ENCODE measurements at regions not wholly inside any gene's neighbourhood (a gene's known extent, or its start where the extent isn't known, plus 50 kb on each side); places are given as distances from the start of the nearest gene placed in this dataset.
"Not testable (repeated sequence)": the region's sequence is repeated elsewhere in the genome, so short reads cannot be mapped to it uniquely, and the experiment has no call there.

GRCh38 chr5:155786108-155786507 lies 540.9 kb upstream of the SGCD start:
- DNase-seq, result no peak

DNA sequence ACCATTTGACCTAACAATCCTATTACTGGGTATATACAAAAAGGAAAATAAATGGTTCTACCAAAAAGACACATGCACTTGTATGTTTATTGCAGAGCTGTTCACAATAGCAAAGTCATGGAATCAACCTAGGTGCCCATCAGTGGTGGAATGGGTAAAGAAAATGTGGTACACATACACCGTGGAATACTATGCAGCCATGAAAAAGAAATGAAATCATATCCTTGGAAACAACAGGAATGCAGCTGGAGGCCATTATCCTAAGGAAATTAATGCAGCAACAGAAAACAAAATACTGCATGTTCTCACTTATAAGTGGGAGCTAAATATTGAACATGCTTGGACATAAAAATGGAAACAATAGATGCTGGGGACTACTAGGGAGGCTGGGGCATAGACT lies 534.1 kb upstream of the SGCD start:
- no peak for DNase-seq

GRCh38 chr5:155794795-155795194 lies 532.2 kb upstream of the SGCD start:
- no peak for DNase-seq

DNA sequence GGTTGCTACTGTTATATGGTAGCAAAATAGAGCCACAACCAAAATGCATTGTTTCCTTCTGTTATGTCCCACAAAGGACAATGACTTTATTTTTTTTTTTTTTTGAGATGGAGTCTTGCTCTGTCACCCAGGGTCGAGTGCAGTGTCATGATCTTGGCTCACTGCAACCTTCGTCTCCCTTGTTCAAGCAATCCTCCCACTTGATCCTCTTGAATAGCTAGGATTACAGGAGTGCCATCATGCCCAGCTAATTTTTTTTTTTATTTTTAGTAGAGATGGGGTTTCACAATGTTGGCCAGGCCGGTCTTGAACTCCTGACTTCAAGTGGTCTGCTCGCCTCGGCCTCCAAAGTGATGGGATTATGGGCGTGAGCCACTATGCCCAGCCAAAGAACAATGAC lies 527.7 kb upstream of the SGCD start:
- no peak for DNase-seq

- DNase-seq, result no peak
Measured at GRCh38 chr5:155807884-155808576, 518.9 kb upstream of the SGCD start.

DNA sequence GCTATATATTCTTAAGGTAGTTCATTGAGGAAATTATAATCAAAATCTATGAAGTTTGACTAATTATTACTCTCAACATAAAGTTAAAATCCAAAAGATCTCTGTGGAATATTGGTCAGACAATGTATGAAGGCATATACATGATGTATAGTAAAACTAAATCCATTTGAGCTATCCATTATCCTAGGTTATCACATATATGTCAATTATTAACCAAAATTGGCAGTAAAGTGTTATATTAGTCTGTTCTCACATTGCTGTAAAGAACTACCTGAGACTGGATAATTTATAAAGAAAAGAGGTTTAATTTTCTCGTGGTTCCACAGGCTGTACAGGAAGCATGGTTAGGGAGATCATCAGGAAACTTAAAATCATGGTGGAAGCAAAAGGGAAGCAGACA lies 511.7 kb upstream of the SGCD start:
- DNase-seq, result no peak

- DNase-seq, result no peak
Measured at GRCh38 chr5:155822177-155822576, 504.8 kb upstream of the SGCD start.

- no peak for DNase-seq
Measured at GRCh38 chr5:155826611-155827507, 500.1 kb upstream of the SGCD start.

- not testable (repeated sequence) for DNase-seq
Measured at GRCh38 chr5:155827508-155827815, 499.5 kb upstream of the SGCD start.

DNA sequence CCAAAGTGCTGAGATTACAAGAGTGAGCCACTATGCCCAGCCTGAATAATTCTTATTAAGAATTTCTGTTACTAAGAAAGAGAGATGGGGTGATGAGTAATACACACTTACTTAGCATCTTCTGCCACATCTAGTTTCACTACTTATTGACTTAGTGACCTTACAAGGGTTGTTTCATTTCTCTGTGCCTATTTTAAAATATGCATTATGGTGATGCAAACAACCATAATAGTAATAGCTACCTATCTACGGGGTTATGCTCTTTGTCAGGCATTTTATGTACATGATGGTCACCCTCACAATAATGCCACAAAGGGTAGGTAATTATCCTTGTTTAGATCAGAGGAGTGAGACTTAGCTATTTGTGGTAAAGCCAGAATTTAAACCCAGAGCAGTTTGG lies 499.0 kb upstream of the SGCD start:
- no peak for DNase-seq

GRCh38 chr5:155831491-155831890 lies 495.5 kb upstream of the SGCD start:
- no peak for DNase-seq

GRCh38 chr5:155833287-155833686 lies 493.7 kb upstream of the SGCD start:
- no peak for DNase-seq

DNA sequence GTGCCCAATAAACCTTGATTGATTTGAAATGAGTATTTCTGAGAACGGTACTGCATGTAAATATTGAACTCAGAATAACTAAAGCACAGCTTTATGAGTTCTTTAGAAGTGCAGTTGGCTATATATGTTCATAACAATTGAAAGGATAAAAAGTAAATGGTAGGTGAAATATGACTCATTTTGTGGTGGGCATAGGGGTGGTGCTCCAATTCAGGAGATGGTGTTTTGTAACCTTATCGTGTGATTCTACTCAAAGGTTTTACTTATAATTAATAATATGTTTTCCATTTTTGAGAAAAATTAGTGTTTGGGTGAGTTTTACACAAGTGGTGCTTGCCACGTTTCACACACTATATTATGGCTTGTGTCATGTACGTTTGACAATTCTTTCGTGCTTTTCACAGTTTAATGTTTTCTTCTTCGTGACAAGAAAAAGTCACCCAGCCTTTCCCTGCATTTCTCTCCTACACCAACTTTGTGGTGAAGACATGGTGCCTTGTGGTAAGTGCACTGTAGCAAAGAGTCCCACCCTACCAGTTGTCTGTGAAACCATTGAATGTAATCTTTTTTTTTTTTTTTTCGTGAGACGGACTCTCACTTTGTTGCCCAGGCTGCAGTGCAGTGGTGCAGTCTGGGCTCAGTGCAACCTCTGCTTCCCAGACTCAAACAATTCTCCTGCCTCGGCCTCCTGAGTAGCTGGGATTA lies 492.5 kb upstream of the SGCD start:
- DNase-seq, result no peak

DNA sequence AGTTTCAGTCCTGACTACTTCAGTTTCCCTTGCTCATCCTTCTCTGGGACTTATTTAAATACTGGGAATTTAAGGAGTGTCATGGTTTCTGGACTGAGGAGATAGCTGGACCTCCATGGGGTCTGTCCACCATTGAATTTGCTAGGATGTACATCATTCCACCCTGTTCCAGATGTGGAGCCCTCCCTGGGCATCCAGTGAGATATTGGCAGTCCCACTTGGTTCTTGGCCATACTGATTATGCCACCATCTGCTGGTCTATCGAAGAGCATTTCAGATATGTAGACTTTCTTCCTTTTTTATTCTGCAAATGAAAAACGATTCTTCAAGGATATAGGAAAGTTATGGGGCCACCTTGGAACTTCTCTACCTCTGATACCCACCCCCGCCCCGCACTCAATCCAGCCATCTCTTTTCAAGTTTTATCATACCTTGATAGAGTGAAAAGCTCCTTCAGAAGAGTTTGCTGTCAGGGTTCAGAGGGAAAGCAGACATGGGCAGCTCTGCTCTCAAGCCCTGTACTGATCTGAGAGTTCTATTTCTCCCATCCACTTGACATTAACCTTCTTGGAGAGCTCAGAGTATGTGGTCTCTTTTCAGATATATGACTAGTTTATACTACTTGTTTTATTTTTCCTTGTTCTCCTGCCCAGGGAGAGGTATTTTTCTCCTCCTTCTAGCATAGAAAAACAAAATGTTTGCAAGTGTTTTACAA lies 490.7 kb upstream of the SGCD start:
- no peak for DNase-seq

GRCh38 chr5:155838394-155838793 lies 488.6 kb upstream of the SGCD start:
- DNase-seq, result no peak

DNA sequence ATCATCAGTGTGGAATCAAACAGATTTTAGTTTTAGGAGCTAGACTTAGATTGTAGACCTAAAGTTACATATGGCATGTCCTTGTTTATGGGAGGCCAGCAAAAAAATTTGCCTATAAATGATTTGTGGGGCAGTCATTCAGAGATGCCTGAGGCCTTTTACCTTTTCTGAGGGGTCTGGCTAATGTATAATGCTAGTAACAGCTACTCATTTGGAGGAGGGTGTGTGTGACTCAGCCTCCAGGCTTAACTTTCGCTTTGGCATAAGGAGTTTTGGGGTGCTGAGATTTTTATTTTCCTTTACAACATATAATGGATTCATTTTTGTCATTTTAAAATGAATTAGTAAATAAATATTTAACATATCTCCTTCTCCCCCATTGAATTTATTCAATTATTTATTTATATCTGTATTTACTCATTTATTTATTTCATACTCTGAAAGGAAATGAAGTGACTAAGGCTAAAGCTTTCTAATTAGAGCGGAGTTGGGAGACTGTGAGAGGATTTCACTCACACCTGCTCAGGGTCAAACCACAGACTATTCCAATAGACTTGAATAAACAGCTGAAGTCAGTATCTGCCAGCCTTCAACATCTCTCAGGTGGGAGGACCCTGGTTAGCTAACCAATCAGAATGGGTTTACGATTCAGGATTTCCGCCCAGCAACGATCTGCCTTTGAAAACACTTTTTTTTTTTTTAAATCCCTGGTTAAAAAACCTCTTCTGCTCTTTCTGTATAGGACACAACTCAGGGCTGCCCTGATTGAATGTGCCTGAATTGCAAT lies 487.5 kb upstream of the SGCD start:
- DNase-seq, result no peak

DNA sequence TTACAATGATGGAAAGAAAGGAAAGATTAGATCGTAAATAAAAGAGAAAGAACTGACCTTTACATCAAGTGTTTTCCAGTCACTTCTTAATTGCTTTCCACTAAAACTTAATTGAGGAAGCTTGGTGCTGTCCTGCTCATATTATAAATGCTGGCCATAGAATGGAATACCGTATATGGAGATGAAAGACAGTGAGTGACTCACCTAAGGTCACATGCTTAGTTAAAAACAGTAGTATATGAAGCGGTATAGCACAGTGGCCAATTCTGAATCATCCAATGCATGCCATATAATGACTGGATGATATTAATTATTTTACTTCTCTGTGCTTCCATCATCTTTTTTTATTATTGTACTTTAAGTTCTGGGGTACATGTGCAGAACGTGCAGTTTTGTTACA lies 482.4 kb upstream of the SGCD start:
- no peak for DNase-seq

- DNase-seq, result no peak
Measured at GRCh38 chr5:155850370-155850769, 476.6 kb upstream of the SGCD start.

DNA sequence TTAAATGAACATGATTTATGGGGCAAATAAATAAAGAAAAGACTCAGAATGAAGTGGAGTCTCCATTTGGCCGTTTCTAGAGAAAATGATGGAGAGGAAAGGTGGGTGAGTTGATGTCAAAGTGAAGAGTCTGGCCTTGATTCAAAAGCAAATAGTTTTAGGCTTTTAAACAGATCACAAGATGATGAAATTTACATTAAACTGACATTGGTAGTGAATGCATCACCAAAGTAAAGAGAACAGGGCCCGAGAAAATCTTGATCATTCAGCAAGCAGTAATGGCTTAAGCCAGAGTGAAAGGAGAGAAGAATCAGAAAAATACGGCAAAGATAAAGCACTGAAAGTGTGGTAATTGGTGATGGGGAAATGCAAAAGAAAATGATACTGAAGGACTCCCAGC lies 460.0 kb upstream of the SGCD start:
- no peak for DNase-seq

DNA sequence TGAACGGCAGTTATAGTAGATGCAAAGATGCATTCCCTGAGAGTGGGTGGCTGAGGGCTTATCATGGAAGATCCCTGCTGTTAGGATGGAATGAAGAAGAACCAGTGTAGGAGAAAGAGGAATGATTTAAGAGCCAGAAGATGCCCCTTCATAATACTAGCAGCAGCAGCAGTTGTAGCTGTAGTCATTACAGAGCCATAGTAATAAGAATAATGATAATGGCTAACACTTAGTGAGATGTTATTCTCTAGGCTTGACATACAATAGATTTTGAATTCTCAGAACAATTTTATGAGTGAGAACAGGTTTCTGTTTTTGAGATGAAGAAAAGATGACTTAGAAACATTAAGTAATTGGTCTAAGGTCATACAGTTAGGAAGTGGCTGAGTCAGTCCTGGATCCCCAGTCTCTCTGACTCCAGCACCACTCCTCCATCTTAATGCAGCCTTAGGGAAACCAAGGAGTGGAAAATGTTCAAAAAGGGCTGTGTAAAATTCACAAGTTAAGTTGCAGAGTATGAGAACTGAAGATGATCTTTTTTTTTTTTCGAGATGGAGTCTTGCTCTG lies 459.4 kb upstream of the SGCD start:
- DNase-seq, result no peak

GRCh38 chr5:155870636-155871035 lies 456.3 kb upstream of the SGCD start:
- DNase-seq, result no peak

DNA sequence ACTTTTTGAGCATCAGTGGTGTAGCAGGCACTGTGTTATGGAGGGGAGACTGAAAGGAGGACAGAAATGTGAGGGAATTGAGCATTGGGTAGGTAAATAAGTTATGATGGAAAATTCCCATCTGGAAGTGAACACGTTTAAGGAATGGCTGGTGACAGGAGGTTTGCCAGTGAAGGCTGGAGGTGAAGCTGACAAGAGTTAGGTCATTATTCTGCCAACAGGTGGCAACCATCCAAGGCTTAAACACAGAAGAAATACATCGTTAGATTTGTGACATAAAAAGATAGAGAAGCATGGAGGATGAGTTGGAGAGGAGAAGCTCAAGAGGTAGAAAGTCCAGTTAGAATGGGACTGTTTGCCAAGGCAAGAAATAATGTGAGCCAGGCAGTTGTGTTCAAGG lies 455.3 kb upstream of the SGCD start:
- no peak for DNase-seq

Data from NCI-H1048 (cell line).